MM.1S (cell line): ENCODE measurements at regions not wholly inside any gene's neighbourhood (a gene's known extent, or its start where the extent isn't known, plus 50 kb on each side); places are given as distances from the start of the nearest gene placed in this dataset.

Experiments
- EZH2phosphoT487 ChIP-seq: fragments of 300-600 bp; sonication (generic); IDR thresholded peaks from 2 replicates; pipeline ENCODE4 v1.6.1; 2018; ENCODE audit warnings: antibody characterized with exemption, low read length
- TF ChIP-seq, protein P1 (sequence below): fragments of 300-600 bp; sonication (generic); IDR thresholded peaks from 2 replicates; pipeline ENCODE4 v1.5.1; 2016; ENCODE audit warnings: antibody characterized with exemption, low read length, mixed read lengths

- TF ChIP-seq, protein P1, sequence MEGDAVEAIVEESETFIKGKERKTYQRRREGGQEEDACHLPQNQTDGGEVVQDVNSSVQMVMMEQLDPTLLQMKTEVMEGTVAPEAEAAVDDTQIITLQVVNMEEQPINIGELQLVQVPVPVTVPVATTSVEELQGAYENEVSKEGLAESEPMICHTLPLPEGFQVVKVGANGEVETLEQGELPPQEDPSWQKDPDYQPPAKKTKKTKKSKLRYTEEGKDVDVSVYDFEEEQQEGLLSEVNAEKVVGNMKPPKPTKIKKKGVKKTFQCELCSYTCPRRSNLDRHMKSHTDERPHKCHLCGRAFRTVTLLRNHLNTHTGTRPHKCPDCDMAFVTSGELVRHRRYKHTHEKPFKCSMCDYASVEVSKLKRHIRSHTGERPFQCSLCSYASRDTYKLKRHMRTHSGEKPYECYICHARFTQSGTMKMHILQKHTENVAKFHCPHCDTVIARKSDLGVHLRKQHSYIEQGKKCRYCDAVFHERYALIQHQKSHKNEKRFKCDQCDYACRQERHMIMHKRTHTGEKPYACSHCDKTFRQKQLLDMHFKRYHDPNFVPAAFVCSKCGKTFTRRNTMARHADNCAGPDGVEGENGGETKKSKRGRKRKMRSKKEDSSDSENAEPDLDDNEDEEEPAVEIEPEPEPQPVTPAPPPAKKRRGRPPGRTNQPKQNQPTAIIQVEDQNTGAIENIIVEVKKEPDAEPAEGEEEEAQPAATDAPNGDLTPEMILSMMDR: no peak
- TF ChIP-seq EZH2phosphoT487: no peak
These were observed 112.4 kb upstream of the UPP2 start for GRCh38 chr2:157989227-157989626.
